WTC11 (cell line): ENCODE measurements at regions not wholly inside any gene's neighbourhood (a gene's known extent, or its start where the extent isn't known, plus 50 kb on each side); places are given as distances from the start of the nearest gene placed in this dataset.

Experiments
- ATAC-seq: fragments of 200-7000 bp; cut with Tn5 transposase; 2 replicates; pipeline ENCODE4 v1.10.0; 2021; ENCODE audit warnings: mild to moderate bottlenecking, moderate library complexity
- CTCF ChIA-PET: fragments of 300-600 bp; sonication (Branson Sonifier 250); formaldehyde crosslinking; loops from one replicate; lab custom pipeline; 2021; ENCODE audit warnings: antibody characterized with exemption; lab: Charles Lee
- POLR2A ChIA-PET: fragments of 350-600 bp; sonication (Branson Sonifier 250); formaldehyde crosslinking; loops from one replicate; lab custom pipeline; 2021; ENCODE audit warnings: antibody characterized with exemption; lab: Charles Lee
- DNase-seq: peaks from one replicate; pipeline ENCODE4 v3.0.0; 2021; ENCODE audit warnings: low spot score
- H3K27ac Mint-ChIP-seq: 2 replicates; pipeline ENCODE4 v1.8.0; 2021; ENCODE audit warnings: mixed read lengths
- H3K27me3 Mint-ChIP-seq: 2 replicates; pipeline ENCODE4 v1.8.0; 2021; ENCODE audit warnings: low read depth, mild to moderate bottlenecking, moderate library complexity, mixed read lengths
- H3K36me3 Mint-ChIP-seq: 2 replicates; pipeline ENCODE4 v1.8.0; 2021; ENCODE audit warnings: mixed read lengths
- H3K4me1 Mint-ChIP-seq: 2 replicates; pipeline ENCODE4 v1.8.0; 2022; ENCODE audit warnings: mixed read lengths
- H3K4me3 Mint-ChIP-seq: 2 replicates; pipeline ENCODE4 v1.8.0; 2021; ENCODE audit warnings: mild to moderate bottlenecking, moderate library complexity, mixed read lengths
- H3K9me3 Mint-ChIP-seq: 2 replicates; pipeline ENCODE4 v1.8.0; 2021; ENCODE audit warnings: mixed read lengths
- ARID4B ChIP-seq: sonication (generic); formaldehyde crosslinking; IDR thresholded peaks from 2 replicates; pipeline ENCODE4 v1.8.0; 2023; ENCODE audit warnings: missing genetic modification reagents, mild to moderate bottlenecking, borderline replicate concordance
- ATF1 ChIP-seq: sonication (generic); formaldehyde crosslinking; IDR thresholded peaks from 2 replicates; pipeline ENCODE4 v1.8.1; 2023; ENCODE audit warnings: mild to moderate bottlenecking, moderate library complexity, missing genetic modification reagents
- CBFB ChIP-seq: sonication (generic); formaldehyde crosslinking; IDR thresholded peaks from 2 replicates; pipeline ENCODE4 v1.8.1; 2022; ENCODE audit warnings: mild to moderate bottlenecking, low read depth, missing genetic modification reagents
- CREM ChIP-seq: sonication (generic); formaldehyde crosslinking; IDR thresholded peaks from 2 replicates; pipeline ENCODE4 v1.8.1; 2022; ENCODE audit warnings: mild to moderate bottlenecking, missing genetic modification reagents, moderate library complexity
- ELF4 ChIP-seq: sonication (generic); formaldehyde crosslinking; IDR thresholded peaks from 2 replicates; pipeline ENCODE4 v1.8.1; 2022; ENCODE audit warnings: low read depth, mild to moderate bottlenecking, moderate library complexity, missing genetic modification reagents
- IRF1 ChIP-seq: sonication (generic); formaldehyde crosslinking; IDR thresholded peaks from 2 replicates; pipeline ENCODE4 v1.8.0; 2023; ENCODE audit warnings: missing genetic modification reagents
- JAZF1 ChIP-seq: fragments of 250-450 bp; sonication (Bioruptor Pico); IDR thresholded peaks from 2 replicates; pipeline ENCODE4 v1.9.0; 2021; ENCODE audit warnings: moderate library complexity, mild to moderate bottlenecking, inconsistent platforms
- NFATC4 ChIP-seq: fragments of 250-450 bp; sonication (Bioruptor Pico); IDR thresholded peaks from 2 replicates; pipeline ENCODE4 v1.9.0; 2021; ENCODE audit warnings: mild to moderate bottlenecking
- NFE2L1 ChIP-seq: sonication (generic); formaldehyde crosslinking; IDR thresholded peaks from 2 replicates; pipeline ENCODE4 v1.8.1; 2023; ENCODE audit warnings: missing genetic modification reagents
- RORB ChIP-seq: fragments of 250-450 bp; sonication (Bioruptor Pico); IDR thresholded peaks from 2 replicates; pipeline ENCODE4 v1.9.0; 2021; ENCODE audit warnings: mild to moderate bottlenecking
- SMAD3 ChIP-seq: sonication (generic); formaldehyde crosslinking; IDR thresholded peaks from 2 replicates; pipeline ENCODE4 v1.8.0; 2022; ENCODE audit warnings: missing genetic modification reagents, mild to moderate bottlenecking, borderline replicate concordance
- SOX15 ChIP-seq: fragments of 250-450 bp; sonication (Bioruptor Pico); IDR thresholded peaks from 2 replicates; pipeline ENCODE4 v1.9.0; 2021; ENCODE audit warnings: mild to moderate bottlenecking
- SP1 ChIP-seq: sonication (generic); formaldehyde crosslinking; conservative IDR thresholded peaks from 2 replicates; pipeline ENCODE4 v1.8.1; 2022; ENCODE audit warnings: missing genetic modification reagents
- ZNF396 ChIP-seq: fragments of 250-450 bp; sonication (Bioruptor Pico); IDR thresholded peaks from 2 replicates; pipeline ENCODE4 v1.8.0; 2021; ENCODE audit warnings: mild to moderate bottlenecking, moderate library complexity, borderline replicate concordance
- ZNF416 ChIP-seq: fragments of 250-450 bp; sonication (Bioruptor Pico); IDR thresholded peaks from 2 replicates; pipeline ENCODE4 v1.9.0; 2021; ENCODE audit warnings: mild to moderate bottlenecking, inconsistent platforms
- TF ChIP-seq, protein P1 (sequence below): sonication (generic); formaldehyde crosslinking; IDR thresholded peaks from 2 replicates; pipeline ENCODE4 v1.8.0; 2022; ENCODE audit warnings: mild to moderate bottlenecking, missing genetic modification reagents
- TF ChIP-seq, protein P2 (sequence below): sonication (generic); formaldehyde crosslinking; IDR thresholded peaks from 2 replicates; pipeline ENCODE4 v1.8.1; 2022; ENCODE audit warnings: low read depth, mild to moderate bottlenecking, moderate library complexity, missing genetic modification reagents, borderline replicate concordance
- TF ChIP-seq, protein P3 (sequence below): sonication (generic); formaldehyde crosslinking; IDR thresholded peaks from 2 replicates; pipeline ENCODE4 v1.8.1; 2023; ENCODE audit warnings: mild to moderate bottlenecking, missing genetic modification reagents, borderline replicate concordance
- TF ChIP-seq, protein P4 (sequence below): fragments of 250-450 bp; sonication (Bioruptor Pico); IDR thresholded peaks from 2 replicates; pipeline ENCODE4 v2.1.2; 2022; ENCODE audit warnings: mild to moderate bottlenecking, moderate library complexity

DNA sequence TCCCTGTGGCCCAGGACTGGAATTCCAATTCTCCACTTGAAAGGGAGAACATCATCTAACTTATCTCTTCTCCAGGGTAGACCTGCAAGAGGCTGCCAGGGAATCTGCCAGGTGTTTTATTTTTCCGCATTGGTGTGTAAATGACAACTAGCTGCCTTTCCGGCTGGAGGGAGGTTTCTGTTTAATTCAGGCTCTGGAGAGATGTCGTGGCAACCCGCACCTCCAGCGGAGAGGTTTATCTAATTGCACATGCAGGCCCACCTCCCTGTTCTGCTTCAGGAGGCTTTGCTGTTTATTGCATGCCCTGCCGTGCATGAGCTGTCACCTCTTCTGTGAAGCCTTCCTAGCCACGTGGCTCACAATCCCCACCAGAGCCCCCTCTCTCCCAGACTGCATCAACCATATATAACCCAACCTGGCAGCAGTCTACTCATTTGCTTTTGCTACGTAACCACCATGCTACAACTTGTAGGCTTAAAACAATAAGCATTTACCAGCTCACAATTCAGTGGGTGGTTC is 151.6 kb downstream of the C1orf94 start:
- ATAC-seq (0 out of 2 replicates have a peak, but pooled peaks have one; percentile 18), DNase-seq (no peak)
- Mint-ChIP-seq H3K9me3 (no peaks in the 10 kb centered on the region), H3K27me3 (peaks cover 14% of the 10 kb centered on the region), H3K4me3 (no peak overlapping the region), H3K36me3 (no peaks in the 10 kb centered on the region), H3K4me1 (peaks cover 12% of the 10 kb centered on the region), H3K27ac (no peak overlapping the region)
- ChIA-PET POLR2A (no interaction called here), CTCF (interaction anchor here (1.3 kb wide), 1 partner anchor 414 kb away, joined by 3 read pairs; no protein-coding TSS in a partner anchor)
- TF ChIP-seq, protein P1, sequence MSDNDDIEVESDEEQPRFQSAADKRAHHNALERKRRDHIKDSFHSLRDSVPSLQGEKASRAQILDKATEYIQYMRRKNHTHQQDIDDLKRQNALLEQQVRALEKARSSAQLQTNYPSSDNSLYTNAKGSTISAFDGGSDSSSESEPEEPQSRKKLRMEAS (CRISPR knock-in tag): no peak
- TF ChIP-seq SMAD3 (CRISPR knock-in tag) (no peak), ATF1 (CRISPR knock-in tag) (no peak), SOX15 (no peak), ELF4 (no peak), NFE2L1 (CRISPR knock-in tag) (no peak), CBFB (no peak), IRF1 (CRISPR knock-in tag) (no peak), SP1 (CRISPR knock-in tag) (no peak), ARID4B (CRISPR knock-in tag) (no peak)
- TF ChIP-seq, protein P2, sequence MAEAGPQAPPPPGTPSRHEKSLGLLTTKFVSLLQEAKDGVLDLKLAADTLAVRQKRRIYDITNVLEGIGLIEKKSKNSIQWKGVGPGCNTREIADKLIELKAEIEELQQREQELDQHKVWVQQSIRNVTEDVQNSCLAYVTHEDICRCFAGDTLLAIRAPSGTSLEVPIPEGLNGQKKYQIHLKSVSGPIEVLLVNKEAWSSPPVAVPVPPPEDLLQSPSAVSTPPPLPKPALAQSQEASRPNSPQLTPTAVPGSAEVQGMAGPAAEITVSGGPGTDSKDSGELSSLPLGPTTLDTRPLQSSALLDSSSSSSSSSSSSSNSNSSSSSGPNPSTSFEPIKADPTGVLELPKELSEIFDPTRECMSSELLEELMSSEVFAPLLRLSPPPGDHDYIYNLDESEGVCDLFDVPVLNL: no peak
- TF ChIP-seq, protein P3, sequence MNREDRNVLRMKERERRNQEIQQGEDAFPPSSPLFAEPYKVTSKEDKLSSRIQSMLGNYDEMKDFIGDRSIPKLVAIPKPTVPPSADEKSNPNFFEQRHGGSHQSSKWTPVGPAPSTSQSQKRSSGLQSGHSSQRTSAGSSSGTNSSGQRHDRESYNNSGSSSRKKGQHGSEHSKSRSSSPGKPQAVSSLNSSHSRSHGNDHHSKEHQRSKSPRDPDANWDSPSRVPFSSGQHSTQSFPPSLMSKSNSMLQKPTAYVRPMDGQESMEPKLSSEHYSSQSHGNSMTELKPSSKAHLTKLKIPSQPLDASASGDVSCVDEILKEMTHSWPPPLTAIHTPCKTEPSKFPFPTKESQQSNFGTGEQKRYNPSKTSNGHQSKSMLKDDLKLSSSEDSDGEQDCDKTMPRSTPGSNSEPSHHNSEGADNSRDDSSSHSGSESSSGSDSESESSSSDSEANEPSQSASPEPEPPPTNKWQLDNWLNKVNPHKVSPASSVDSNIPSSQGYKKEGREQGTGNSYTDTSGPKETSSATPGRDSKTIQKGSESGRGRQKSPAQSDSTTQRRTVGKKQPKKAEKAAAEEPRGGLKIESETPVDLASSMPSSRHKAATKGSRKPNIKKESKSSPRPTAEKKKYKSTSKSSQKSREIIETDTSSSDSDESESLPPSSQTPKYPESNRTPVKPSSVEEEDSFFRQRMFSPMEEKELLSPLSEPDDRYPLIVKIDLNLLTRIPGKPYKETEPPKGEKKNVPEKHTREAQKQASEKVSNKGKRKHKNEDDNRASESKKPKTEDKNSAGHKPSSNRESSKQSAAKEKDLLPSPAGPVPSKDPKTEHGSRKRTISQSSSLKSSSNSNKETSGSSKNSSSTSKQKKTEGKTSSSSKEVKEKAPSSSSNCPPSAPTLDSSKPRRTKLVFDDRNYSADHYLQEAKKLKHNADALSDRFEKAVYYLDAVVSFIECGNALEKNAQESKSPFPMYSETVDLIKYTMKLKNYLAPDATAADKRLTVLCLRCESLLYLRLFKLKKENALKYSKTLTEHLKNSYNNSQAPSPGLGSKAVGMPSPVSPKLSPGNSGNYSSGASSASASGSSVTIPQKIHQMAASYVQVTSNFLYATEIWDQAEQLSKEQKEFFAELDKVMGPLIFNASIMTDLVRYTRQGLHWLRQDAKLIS: no peak

DNA sequence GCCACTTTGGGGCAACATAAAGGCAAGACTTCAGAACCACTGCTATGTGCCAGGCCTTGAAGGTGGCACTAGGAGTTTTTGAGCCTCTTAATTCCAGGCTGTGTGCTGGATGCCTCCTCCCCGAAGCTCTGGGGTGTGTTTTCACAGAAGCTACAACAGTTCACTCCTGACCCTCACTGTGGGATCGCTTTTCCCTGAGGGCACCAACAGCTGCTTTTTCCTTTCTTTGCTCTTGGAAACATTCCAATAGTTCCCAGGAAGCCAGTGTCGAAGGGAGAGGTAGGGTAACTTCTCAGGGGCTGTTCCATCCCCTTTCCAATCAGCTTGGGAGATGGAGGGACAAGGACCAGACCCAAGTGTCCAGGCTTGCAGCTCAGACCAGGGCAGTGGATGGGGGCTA is 153.4 kb downstream of the C1orf94 start:
- TF ChIP-seq NFATC4 (CRISPR knock-in tag): no peak
- TF ChIP-seq ZNF416 (CRISPR knock-in tag): no peak
- TF ChIP-seq, protein P4, sequence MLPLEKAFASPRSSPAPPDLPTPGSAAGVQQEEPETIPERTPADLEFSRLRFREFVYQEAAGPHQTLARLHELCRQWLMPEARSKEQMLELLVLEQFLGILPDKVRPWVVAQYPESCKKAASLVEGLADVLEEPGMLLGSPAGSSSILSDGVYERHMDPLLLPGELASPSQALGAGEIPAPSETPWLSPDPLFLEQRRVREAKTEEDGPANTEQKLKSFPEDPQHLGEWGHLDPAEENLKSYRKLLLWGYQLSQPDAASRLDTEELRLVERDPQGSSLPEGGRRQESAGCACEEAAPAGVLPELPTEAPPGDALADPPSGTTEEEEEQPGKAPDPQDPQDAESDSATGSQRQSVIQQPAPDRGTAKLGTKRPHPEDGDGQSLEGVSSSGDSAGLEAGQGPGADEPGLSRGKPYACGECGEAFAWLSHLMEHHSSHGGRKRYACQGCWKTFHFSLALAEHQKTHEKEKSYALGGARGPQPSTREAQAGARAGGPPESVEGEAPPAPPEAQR (CRISPR knock-in tag): no peak
- TF ChIP-seq RORB (CRISPR knock-in tag): no peak
- no peak for TF ChIP-seq CREM
- TF ChIP-seq ZNF396 (CRISPR knock-in tag): no peak
- no peak for TF ChIP-seq NFE2L1 (CRISPR knock-in tag)
- TF ChIP-seq JAZF1 (CRISPR knock-in tag): no peak
- no peak for ATAC-seq
- Mint-ChIP-seq H3K36me3 (no peaks in the 10 kb centered on the region), H3K27ac (no peak overlapping the region), H3K9me3 (no peaks in the 10 kb centered on the region), H3K4me3 (no peak overlapping the region), H3K4me1 (peaks cover 12% of the 10 kb centered on the region), H3K27me3 (peaks cover 8% of the 10 kb centered on the region)
- DNase-seq: no peak
- CTCF ChIA-PET: no interaction called here
- POLR2A ChIA-PET: no interaction called here
